ENCODE measurements at regions not wholly inside any gene's neighbourhood (a gene's known extent, or its start where the extent isn't known, plus 50 kb on each side); places are given as distances from the start of the nearest gene placed in this dataset.

GRCh38 chrX:97806946-97807345, 923.2 kb downstream of the RPA4 start:
- Histone ChIP-seq H3K4me2 (ENCODE audit: insufficient read depth in 1 of 2, low read depth in 2 of 2, low read length in 2 of 2) (no peak overlapping the region), H2BK15ac (ENCODE audit: low read length) (no peak overlapping the region), H3K79me2 (ENCODE audit: control insufficient read depth in 1 of 2, insufficient read depth in 2 of 2, low read length in 2 of 2) (no peaks in the 10 kb centered on the region)
- TF ChIP-seq MAFK (IDR thresholded peaks at IDR 0.05; ENCODE audit: low read depth, low read length) (no peak), CTBP2 (IDR thresholded peaks at IDR 0.05; ENCODE audit: borderline replicate concordance, insufficient read depth, insufficient read length, low read length) (no peak), CBX5 (IDR thresholded peaks at IDR 0.05; ENCODE audit: low read depth, low read length) (no peak), SP4 (IDR thresholded peaks at IDR 0.05; ENCODE audit: low read length) (no peak), BCL11A (IDR thresholded peaks at IDR 0.05; ENCODE audit: low read depth in 2 of 2, low read length in 2 of 2) (no peak), TAF1 (IDR thresholded peaks at IDR 0.05; ENCODE audit: low read depth, low read length) (no peak), NANOG (IDR thresholded peaks at IDR 0.05; ENCODE audit: insufficient read depth, low read depth, low read length, poor library complexity, severe bottlenecking) (no peak), BRCA1 (IDR thresholded peaks at IDR 0.05; ENCODE audit: low read depth, low read length) (no peak), HDAC2 (IDR thresholded peaks at IDR 0.05; ENCODE audit: borderline replicate concordance in 1 of 2, low read depth in 2 of 2, low read length in 2 of 2) (no peak)
- TF ChIP-seq, protein P1, sequence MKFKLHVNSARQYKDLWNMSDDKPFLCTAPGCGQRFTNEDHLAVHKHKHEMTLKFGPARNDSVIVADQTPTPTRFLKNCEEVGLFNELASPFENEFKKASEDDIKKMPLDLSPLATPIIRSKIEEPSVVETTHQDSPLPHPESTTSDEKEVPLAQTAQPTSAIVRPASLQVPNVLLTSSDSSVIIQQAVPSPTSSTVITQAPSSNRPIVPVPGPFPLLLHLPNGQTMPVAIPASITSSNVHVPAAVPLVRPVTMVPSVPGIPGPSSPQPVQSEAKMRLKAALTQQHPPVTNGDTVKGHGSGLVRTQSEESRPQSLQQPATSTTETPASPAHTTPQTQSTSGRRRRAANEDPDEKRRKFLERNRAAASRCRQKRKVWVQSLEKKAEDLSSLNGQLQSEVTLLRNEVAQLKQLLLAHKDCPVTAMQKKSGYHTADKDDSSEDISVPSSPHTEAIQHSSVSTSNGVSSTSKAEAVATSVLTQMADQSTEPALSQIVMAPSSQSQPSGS (IDR thresholded peaks at IDR 0.05; ENCODE audit: low read length): no peak

More at GRCh38 chrX:97806946-97807345, 923.2 kb downstream of the RPA4 start:
- Histone ChIP-seq H3K23me2 (ENCODE audit: low read depth, low read length) (no peaks in the 10 kb centered on the region), H2BK5ac (ENCODE audit: low read depth, low read length) (no peak overlapping the region), H3K56ac (replicated peaks; ENCODE audit: insufficient read length, low read depth, low read length) (no peak overlapping the region), H4K20me1 (replicated peaks in 1 of 2; ENCODE audit: control insufficient read depth in 1 of 2, insufficient read depth in 2 of 2, low read length in 2 of 2) (no peaks in the 10 kb centered on the region), H2BK120ac (replicated peaks; ENCODE audit: low read depth, low read length) (no peak overlapping the region), H4K5ac (ENCODE audit: insufficient read length, low read depth, low read length) (no peak overlapping the region), H3K27me3 (replicated peaks in 1 of 4; ENCODE audit: control insufficient read depth in 3 of 4, extremely low read depth in 1 of 4, insufficient read depth in 3 of 4, low read length in 3 of 4) (no peaks in the 10 kb centered on the region), H2AK5ac (ENCODE audit: low read depth, low read length) (no peak overlapping the region), H3K36me3 (ENCODE audit: control insufficient read depth in 2 of 4, insufficient read depth in 4 of 4, low read length in 3 of 4) (no peaks in the 10 kb centered on the region), H3K14ac (ENCODE audit: insufficient read length) (no peak overlapping the region), H3K9me3 (ENCODE audit: insufficient read depth in 2 of 2, low read depth in 1 of 2, low read length in 1 of 2) (no peaks in the 10 kb centered on the region), H3K4me1 (replicated peaks in 1 of 4; ENCODE audit: control insufficient read depth in 3 of 4, insufficient read depth in 4 of 4, low read length in 3 of 4) (no peaks in the 10 kb centered on the region), H2BK12ac (ENCODE audit: low read depth, low read length) (no peak overlapping the region), H4K91ac (replicated peaks; ENCODE audit: insufficient read length, low read length) (no peak overlapping the region), H3K18ac (ENCODE audit: extremely low read depth, low read length) (no peak overlapping the region), H4K8ac (ENCODE audit: extremely low read depth, insufficient read depth, low read length) (no peak overlapping the region), H3K23ac (ENCODE audit: insufficient read length) (no peak overlapping the region), H2BK20ac (ENCODE audit: low read length) (no peak overlapping the region), H3K4ac (replicated peaks; ENCODE audit: insufficient read length, low read depth, low read length) (no peak overlapping the region), H2AFZ (ENCODE audit: low read length) (no peak overlapping the region), H3K9ac (replicated peaks in 1 of 4; ENCODE audit: extremely low read depth in 1 of 4, low read depth in 3 of 4, low read length in 3 of 4) (no peak overlapping the region), H3K27ac (ENCODE audit: low read depth, low read length) (no peak overlapping the region), H3K79me1 (ENCODE audit: low read depth, low read length) (no peaks in the 10 kb centered on the region), H3K4me3 (ENCODE audit: extremely low read depth in 1 of 4, insufficient read depth in 2 of 4, low read depth in 3 of 4, low read length in 4 of 4) (no peak overlapping the region)
- no peak for FAIRE-seq
- CTCF ChIA-PET (ENCODE audit: partially characterized antibody): no interaction called here
- 93% methylated on average over 1 of the region's 2 CpGs; no CpG with 5 or more reads in 1 of the 2 experiments for WGBS, 2 experiments (ENCODE audit: extremely low coverage in 1 of 2, insufficient coverage in 1 of 2, insufficient read length in 1 of 2, insufficient replicate concordance in 2 of 2, low coverage in 1 of 2, low lambda C conversion rate in 2 of 2, missing lambda C conversion rate in 1 of 2)
- POLR2A ChIA-PET (ENCODE audit: partially characterized antibody): no interaction called here
- no peak for DNase-seq (ENCODE audit: low read depth in 1 of 2, low spot score in 2 of 2)
